ENCODE measurements at regions not wholly inside any gene's neighbourhood (a gene's known extent, or its start where the extent isn't known, plus 50 kb on each side); places are given as distances from the start of the nearest gene placed in this dataset.
"Not testable (repeated sequence)": the region's sequence is repeated elsewhere in the genome, so short reads cannot be mapped to it uniquely, and the experiment has no call there.

- no peak overlapping the region for H3K27ac ChIP-seq (ENCODE audit: low read length)
- H3K36me3 ChIP-seq (ENCODE audit: control insufficient read depth, low read depth, low read length): no peaks in the 10 kb centered on the region
- no peak overlapping the region for H3K4me3 ChIP-seq (ENCODE audit: low read length)
- peaks cover 71% of the 10 kb centered on the region for H3K9me3 ChIP-seq (ENCODE audit: control insufficient read depth, low read depth, low read length)
- no peaks in the 10 kb centered on the region for H3K4me1 ChIP-seq (ENCODE audit: control insufficient read depth, low read depth, low read length)
- no peaks in the 10 kb centered on the region for H3K27me3 ChIP-seq (ENCODE audit: control insufficient read depth, insufficient read depth, low read length)
- no peak overlapping the region for H3K9ac ChIP-seq (ENCODE audit: low read length)
Observed at GRCh38 chr10:38209332-38209731, 115.2 kb downstream of the ZNF37A start.

DNA sequence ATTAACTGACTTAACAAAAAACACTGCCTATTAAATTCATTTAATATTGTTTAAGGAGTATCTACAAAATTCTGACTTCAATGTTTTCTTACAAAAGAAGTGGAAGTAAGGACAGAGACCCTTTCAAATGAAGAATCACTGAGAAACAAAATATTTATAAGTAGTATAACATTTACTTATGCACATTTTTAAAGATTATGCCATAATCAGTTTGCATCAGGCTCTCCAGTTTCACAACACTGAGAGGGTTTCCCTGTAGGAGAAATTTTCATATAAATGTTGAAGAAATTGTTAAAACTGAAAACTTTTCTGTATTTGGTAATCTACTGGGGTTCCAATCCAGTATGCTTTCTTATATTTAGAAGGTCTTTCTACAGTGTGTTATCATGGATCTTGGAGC lies 115.6 kb downstream of the ZNF37A start:
- not testable (repeated sequence) for H3K9ac ChIP-seq (ENCODE audit: low read length); H3K4me3 ChIP-seq (ENCODE audit: low read length)

DNA sequence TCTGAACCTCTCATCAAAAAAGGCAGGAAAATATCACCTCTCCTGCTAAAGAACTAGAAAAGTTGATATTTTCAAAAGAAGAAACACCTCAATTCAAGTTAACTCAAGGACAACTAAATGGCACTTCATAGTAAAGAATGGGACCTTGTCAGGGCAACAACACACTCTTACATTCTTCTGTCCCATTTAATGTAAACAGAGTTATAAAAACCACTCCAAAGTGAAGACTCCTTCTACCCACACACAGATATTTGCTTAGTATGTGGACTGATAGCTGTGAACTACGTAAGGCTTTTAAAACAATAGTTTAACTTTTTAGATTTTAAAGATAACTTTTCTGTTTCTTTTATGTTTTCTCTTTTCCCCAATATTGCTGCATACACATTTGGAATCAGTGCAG lies 118.3 kb downstream of the ZNF37A start:
- peaks cover 67% of the 10 kb centered on the region for H3K9me3 ChIP-seq (ENCODE audit: control insufficient read depth, low read depth, low read length)

More for the DNA sequence above, 115.6 kb downstream of the ZNF37A start:
- H3K27ac ChIP-seq (ENCODE audit: low read length); H3K4me1 ChIP-seq (ENCODE audit: control insufficient read depth, low read depth, low read length); H3K27me3 ChIP-seq (ENCODE audit: control insufficient read depth, insufficient read depth, low read length); H3K36me3 ChIP-seq (ENCODE audit: control insufficient read depth, low read depth, low read length): not testable (repeated sequence)
- H3K9me3 ChIP-seq (ENCODE audit: control insufficient read depth, low read depth, low read length): peaks cover 71% of the 10 kb centered on the region

DNA sequence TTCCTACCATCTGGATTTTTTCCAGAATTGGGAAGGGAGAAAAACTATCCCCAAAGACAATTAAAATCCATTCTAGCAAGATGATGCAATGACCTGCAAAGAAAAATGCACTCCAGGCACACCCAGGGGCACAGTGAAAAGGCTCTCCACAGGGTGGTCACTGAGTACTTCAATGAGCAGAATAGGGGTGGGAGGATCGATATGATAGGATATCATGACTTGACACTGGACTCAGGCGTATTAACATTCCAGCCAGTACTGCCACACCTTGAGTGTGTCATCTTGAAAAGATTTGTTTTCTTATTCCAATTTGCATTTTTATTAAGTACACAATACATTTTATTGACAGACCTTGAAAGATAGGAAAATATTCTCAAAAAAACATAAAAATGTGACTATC lies 132.2 kb downstream of the ZNF37A start:
- peaks cover 31% of the 10 kb centered on the region for H3K9me3 ChIP-seq (ENCODE audit: control insufficient read depth, low read depth, low read length)
- H3K36me3 ChIP-seq (ENCODE audit: control insufficient read depth, low read depth, low read length): no peaks in the 10 kb centered on the region
- no peak overlapping the region for H3K9ac ChIP-seq (ENCODE audit: low read length)
- no peak overlapping the region for H3K4me3 ChIP-seq (ENCODE audit: low read length)
- H3K27ac ChIP-seq (ENCODE audit: low read length): no peak overlapping the region
- no peaks in the 10 kb centered on the region for H3K27me3 ChIP-seq (ENCODE audit: control insufficient read depth, insufficient read depth, low read length)
- no peaks in the 10 kb centered on the region for H3K4me1 ChIP-seq (ENCODE audit: control insufficient read depth, low read depth, low read length)

More for the DNA sequence above, 118.3 kb downstream of the ZNF37A start:
- Histone ChIP-seq H3K4me3 (ENCODE audit: low read length) (no peak overlapping the region), H3K27me3 (ENCODE audit: control insufficient read depth, insufficient read depth, low read length) (no peaks in the 10 kb centered on the region), H3K4me1 (ENCODE audit: control insufficient read depth, low read depth, low read length) (no peaks in the 10 kb centered on the region), H3K27ac (ENCODE audit: low read length) (no peak overlapping the region), H3K36me3 (ENCODE audit: control insufficient read depth, low read depth, low read length) (no peaks in the 10 kb centered on the region), H3K9ac (ENCODE audit: low read length) (no peak overlapping the region)

DNA sequence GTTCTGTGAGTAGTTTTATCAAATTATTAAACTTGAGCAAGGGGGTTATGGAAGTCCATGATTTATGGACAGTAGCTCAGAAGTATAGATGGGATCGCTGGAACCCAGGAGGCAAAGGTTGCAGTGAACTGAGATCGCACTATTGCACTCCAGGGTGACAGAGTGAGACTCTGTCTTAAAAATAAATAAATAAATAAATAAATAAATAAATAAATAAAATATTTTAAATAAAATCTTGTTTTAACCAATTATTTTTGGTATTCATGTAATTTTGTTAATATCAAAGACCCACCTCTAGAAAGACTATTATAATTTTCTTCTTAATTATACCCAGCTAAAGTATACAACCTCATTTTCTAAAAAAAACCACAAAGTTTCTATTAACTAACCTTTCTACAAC lies 134.3 kb downstream of the ZNF37A start:
- no peaks in the 10 kb centered on the region for H3K36me3 ChIP-seq (ENCODE audit: control insufficient read depth, low read depth, low read length)
- no peaks in the 10 kb centered on the region for H3K4me1 ChIP-seq (ENCODE audit: control insufficient read depth, low read depth, low read length)
- peaks cover 28% of the 10 kb centered on the region for H3K9me3 ChIP-seq (ENCODE audit: control insufficient read depth, low read depth, low read length)
- H3K27me3 ChIP-seq (ENCODE audit: control insufficient read depth, insufficient read depth, low read length): no peaks in the 10 kb centered on the region
- H3K4me3 ChIP-seq (ENCODE audit: low read length): no peak overlapping the region
- H3K9ac ChIP-seq (ENCODE audit: low read length): no peak overlapping the region
- no peak overlapping the region for H3K27ac ChIP-seq (ENCODE audit: low read length)

DNA sequence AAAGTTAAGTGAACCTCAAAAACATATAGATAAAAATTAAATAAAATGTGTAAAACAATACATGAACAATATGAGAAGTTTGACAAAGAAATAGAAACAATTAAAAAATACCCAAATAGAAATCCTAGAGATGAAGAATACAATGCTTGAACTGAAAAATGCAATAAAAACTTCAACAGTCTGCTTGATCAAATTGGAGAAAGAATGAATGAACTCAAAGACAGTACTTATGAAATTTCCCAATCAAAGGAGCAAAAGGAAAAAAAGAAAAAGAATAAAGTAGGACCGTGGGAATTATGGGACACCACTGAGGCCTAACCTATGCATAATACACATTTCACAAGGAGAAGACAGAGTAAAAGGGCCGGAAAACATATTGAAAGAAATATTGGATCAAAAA lies 144.3 kb downstream of the ZNF37A start:
- H3K27me3 ChIP-seq (ENCODE audit: control insufficient read depth, insufficient read depth, low read length); H3K36me3 ChIP-seq (ENCODE audit: control insufficient read depth, low read depth, low read length); H3K9ac ChIP-seq (ENCODE audit: low read length); H3K27ac ChIP-seq (ENCODE audit: low read length); H3K4me3 ChIP-seq (ENCODE audit: low read length); H3K4me1 ChIP-seq (ENCODE audit: control insufficient read depth, low read depth, low read length): not testable (repeated sequence)
- peaks cover 15% of the 10 kb centered on the region for H3K9me3 ChIP-seq (ENCODE audit: control insufficient read depth, low read depth, low read length)

- not testable (repeated sequence) for H3K4me3 ChIP-seq (ENCODE audit: low read length); H3K9ac ChIP-seq (ENCODE audit: low read length); H3K27me3 ChIP-seq (ENCODE audit: control insufficient read depth, insufficient read depth, low read length); H3K4me1 ChIP-seq (ENCODE audit: control insufficient read depth, low read depth, low read length); H3K36me3 ChIP-seq (ENCODE audit: control insufficient read depth, low read depth, low read length); H3K27ac ChIP-seq (ENCODE audit: low read length)
- H3K9me3 ChIP-seq (ENCODE audit: control insufficient read depth, low read depth, low read length): peaks cover 12% of the 10 kb centered on the region
Observed at GRCh38 chr10:38242061-38242649, 148.0 kb downstream of the ZNF37A start.

GRCh38 chr10:38248113-38248512 lies 154.0 kb downstream of the ZNF37A start:
- H3K4me1 ChIP-seq (ENCODE audit: control insufficient read depth, low read depth, low read length); H3K36me3 ChIP-seq (ENCODE audit: control insufficient read depth, low read depth, low read length); H3K4me3 ChIP-seq (ENCODE audit: low read length); H3K27me3 ChIP-seq (ENCODE audit: control insufficient read depth, insufficient read depth, low read length); H3K9ac ChIP-seq (ENCODE audit: low read length); H3K27ac ChIP-seq (ENCODE audit: low read length): not testable (repeated sequence)
- H3K9me3 ChIP-seq (ENCODE audit: control insufficient read depth, low read depth, low read length): peaks cover 16% of the 10 kb centered on the region

GRCh38 chr10:38252551-38252950 lies 158.4 kb downstream of the ZNF37A start:
- peaks cover 16% of the 10 kb centered on the region for H3K9me3 ChIP-seq (ENCODE audit: control insufficient read depth, low read depth, low read length)
- H3K27ac ChIP-seq (ENCODE audit: low read length); H3K27me3 ChIP-seq (ENCODE audit: control insufficient read depth, insufficient read depth, low read length); H3K4me3 ChIP-seq (ENCODE audit: low read length); H3K4me1 ChIP-seq (ENCODE audit: control insufficient read depth, low read depth, low read length); H3K9ac ChIP-seq (ENCODE audit: low read length); H3K36me3 ChIP-seq (ENCODE audit: control insufficient read depth, low read depth, low read length): not testable (repeated sequence)

DNA sequence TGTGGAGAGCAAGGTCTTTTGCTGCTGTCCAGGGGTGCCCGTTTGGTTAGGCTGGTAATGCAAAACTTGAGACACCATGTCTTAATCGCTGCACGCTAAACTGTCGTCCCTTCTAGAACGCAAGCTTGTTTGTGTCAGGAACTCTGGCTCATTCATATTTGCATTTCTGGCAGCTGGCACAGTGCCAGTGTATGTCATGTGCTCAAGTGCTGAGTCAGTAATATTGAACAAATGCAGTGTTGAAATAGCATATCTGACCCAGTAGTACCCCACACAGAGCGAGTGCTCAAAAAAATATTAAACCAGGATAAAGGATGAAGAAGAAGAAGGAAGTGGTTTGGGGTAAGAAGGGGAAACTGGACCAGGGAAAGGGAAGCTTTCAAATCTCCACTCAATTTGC lies 173.4 kb downstream of the ZNF37A start:
- peaks cover 26% of the 10 kb centered on the region for H3K9me3 ChIP-seq (ENCODE audit: control insufficient read depth, low read depth, low read length)
- not testable (repeated sequence) for H3K27me3 ChIP-seq (ENCODE audit: control insufficient read depth, insufficient read depth, low read length); H3K4me1 ChIP-seq (ENCODE audit: control insufficient read depth, low read depth, low read length); H3K9ac ChIP-seq (ENCODE audit: low read length); H3K4me3 ChIP-seq (ENCODE audit: low read length); H3K27ac ChIP-seq (ENCODE audit: low read length); H3K36me3 ChIP-seq (ENCODE audit: control insufficient read depth, low read depth, low read length)

GRCh38 chr10:38271031-38271430 lies 176.9 kb downstream of the ZNF37A start:
- H3K27me3 ChIP-seq (ENCODE audit: control insufficient read depth, insufficient read depth, low read length): not testable (repeated sequence)

GRCh38 chr10:38274879-38275278 lies 180.7 kb downstream of the ZNF37A start:
- not testable (repeated sequence) for H3K36me3 ChIP-seq (ENCODE audit: control insufficient read depth, low read depth, low read length); H3K9ac ChIP-seq (ENCODE audit: low read length); H3K4me1 ChIP-seq (ENCODE audit: control insufficient read depth, low read depth, low read length); H3K27ac ChIP-seq (ENCODE audit: low read length); H3K27me3 ChIP-seq (ENCODE audit: control insufficient read depth, insufficient read depth, low read length); H3K4me3 ChIP-seq (ENCODE audit: low read length); H3K9me3 ChIP-seq (ENCODE audit: control insufficient read depth, low read depth, low read length)

More at GRCh38 chr10:38271031-38271430, 176.9 kb downstream of the ZNF37A start:
- H3K9me3 ChIP-seq (ENCODE audit: control insufficient read depth, low read depth, low read length): peaks cover 21% of the 10 kb centered on the region
- not testable (repeated sequence) for H3K4me1 ChIP-seq (ENCODE audit: control insufficient read depth, low read depth, low read length); H3K27ac ChIP-seq (ENCODE audit: low read length); H3K4me3 ChIP-seq (ENCODE audit: low read length); H3K36me3 ChIP-seq (ENCODE audit: control insufficient read depth, low read depth, low read length); H3K9ac ChIP-seq (ENCODE audit: low read length)
